Fibroblast of skin of right biceps (primary cell): ENCODE measurements at regions not wholly inside any gene's neighbourhood (a gene's known extent, or its start where the extent isn't known, plus 50 kb on each side); places are given as distances from the start of the nearest gene placed in this dataset.
A peak's percentile ranks its signal among the peaks of the same experiment; 100 is the strongest.
"Not testable (repeated sequence)": the region's sequence is repeated elsewhere in the genome, so short reads cannot be mapped to it uniquely, and the experiment has no call there.

Source experiments
- DNase-seq: peaks from one replicate; pipeline ENCODE4 v3.0.0-alpha.2; 2013

GRCh38 chr6:6414931-6415330 lies 94.5 kb upstream of the F13A1 start:
- peak; percentile 36 for DNase-seq

DNA sequence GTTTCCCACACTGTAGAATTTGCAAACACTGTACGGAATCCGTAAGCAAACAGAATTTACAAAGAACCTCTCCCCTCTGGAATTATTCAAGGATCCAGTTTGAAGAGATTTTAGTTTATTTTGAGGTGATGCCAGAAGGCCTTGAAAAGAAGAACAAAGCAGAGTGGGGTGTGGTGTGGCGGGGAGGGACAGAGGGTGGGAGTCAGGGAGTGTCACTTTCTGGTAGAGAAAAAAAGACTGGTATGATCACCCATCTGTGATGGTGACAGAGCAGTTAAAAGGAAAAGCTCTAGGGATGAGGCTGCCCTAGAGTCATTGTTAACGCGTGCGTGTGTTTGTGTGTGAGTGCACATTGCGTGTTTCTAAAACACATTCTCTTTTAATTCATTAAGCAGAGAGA lies 97.0 kb upstream of the F13A1 start:
- no peak for DNase-seq

DNA sequence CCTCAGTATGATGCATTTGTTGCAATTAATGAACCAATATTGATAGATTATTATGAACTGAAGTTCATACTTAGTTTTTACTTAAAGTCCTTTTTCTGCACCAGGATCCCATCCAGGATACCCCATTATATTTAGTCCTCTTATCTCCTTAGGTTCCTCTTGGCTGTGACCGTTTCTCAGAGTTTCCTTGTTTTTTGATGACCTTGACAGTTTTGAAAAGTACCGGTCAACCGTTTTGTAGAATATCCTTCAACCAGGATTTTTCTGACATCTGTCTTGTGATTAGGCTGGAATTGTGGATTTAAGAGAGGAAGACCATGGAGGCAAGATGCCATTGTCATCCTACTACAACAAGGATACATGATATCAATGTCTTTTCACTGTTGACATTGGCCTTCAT lies 98.0 kb upstream of the F13A1 start:
- DNase-seq, result no peak

- DNase-seq, result no peak
These were observed 99.6 kb upstream of the F13A1 start for GRCh38 chr6:6420107-6420506.

- peak; percentile 3 for DNase-seq
These were observed 113.7 kb upstream of the F13A1 start for GRCh38 chr6:6434151-6434550.

DNA sequence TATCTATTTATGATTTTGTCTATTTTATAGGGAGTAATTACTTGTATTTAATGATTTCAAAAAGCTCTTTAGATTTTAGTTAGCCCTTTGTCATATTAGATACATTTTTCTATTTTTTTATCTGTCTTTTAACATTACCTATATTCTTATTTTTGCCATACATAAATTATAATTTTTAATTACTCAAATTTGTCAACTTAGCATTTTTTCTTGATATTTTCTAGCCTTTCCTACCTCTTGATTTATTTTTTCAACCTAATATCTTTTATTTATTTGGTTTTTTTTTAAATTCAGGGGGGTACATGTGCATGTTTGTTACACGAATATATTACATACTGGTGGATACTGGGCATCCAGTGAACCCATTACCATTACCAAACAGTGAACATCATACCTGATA lies 114.3 kb upstream of the F13A1 start:
- DNase-seq, result no peak

DNA sequence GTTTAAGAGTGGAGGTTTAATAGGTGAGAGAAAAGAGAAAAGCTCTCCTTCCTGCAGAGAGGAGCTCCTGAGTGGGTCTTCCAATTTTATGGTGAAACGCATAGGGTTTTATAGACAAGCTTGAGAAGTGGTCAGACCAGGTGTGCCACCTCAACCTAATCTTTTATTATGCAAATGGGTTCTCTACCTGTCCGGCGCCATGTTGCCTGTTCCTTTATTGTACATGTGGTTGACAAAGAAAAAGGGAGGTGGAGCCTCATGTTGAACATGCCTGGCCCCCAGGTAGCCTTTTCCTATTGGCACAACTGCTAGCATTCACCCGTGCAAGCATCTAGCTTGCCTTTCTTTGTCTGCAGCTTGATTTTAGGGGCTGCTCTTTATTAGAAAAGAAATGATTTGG lies 115.9 kb upstream of the F13A1 start:
- no peak for DNase-seq

DNA sequence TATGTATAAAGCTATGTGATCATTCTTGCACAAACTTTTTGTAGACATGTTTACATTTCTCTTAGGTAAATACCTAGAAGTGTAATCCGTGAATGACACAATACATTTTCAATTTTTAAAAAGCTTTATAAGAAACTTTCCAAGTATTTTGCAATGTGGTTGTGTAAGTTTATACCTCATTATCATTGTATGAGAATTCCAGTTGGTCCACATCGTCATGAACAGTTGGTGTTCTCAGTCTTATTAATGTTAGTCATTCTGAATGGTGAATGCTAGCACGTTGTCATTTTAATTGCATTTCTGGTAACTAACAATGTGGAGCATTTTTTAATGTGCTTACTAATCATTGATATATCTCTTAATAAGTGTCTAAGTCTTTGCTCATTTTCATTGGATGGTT lies 116.5 kb upstream of the F13A1 start:
- DNase-seq, result peak; percentile 2

DNA sequence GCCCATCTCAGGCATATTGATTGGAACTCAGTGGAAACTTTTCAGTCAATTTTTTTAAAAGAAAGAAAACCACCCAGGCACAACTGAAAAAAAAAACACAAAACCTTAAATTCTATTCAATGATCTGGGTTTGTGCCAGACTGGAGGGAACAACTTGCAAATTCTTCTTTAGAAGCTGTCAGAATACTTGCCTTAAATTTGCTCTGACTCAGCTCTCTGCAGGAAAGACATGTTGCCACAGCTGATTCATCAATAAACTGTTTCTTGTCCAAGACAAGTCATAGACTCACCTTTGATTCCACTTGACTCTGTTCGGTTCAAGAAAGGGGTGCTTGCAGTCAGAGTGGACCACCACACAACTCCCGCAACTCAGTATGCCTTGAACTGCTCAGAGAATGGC lies 117.8 kb upstream of the F13A1 start:
- DNase-seq, result peak; percentile 21

DNA sequence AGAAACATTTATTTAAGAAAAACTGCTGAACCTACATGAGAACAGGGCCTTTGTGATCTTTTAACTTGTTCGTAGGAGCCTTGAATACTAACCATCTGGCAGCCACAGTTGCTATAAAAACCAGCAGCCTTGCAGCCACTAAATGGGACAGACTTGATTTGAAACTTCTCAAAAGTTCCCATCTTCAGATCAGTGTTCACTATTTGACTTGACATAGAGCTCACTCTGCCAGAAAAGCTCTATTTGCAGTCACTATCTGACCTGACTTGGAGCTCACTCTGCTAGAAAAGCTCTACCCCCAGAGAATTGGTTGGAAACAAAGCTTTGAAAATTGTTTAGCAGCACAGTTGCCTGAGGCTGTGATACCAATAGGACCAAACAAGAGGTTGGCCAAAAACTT lies 119.3 kb upstream of the F13A1 start:
- no peak for DNase-seq

GRCh38 chr6:6452002-6452401 lies 131.5 kb upstream of the F13A1 start:
- no peak for DNase-seq

- DNase-seq, result no peak
These were observed 132.7 kb upstream of the F13A1 start for GRCh38 chr6:6453186-6453585.

- DNase-seq, result no peak
These were observed 133.2 kb upstream of the LY86 start for GRCh38 chr6:6455272-6455671.

DNA sequence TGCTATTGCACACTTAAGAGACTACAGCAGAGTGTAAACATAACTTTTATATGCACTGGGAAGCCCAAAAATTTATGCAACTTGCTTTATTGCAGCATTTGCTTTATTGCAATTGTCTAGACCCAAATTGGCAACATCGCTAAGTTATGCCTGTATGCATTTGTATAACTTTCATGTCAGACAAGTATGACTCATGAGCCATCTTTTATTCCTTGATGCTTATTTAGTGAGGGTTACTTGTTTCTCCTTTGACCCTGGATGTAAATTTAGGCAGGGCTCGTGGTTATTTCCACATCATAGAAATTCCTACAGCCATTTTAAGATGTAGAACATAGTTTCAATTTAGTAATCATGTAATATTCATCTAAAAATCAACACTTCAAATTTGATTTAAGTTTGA lies 130.3 kb upstream of the LY86 start:
- DNase-seq, result no peak

- DNase-seq, result not testable (repeated sequence)
These were observed 128.6 kb upstream of the LY86 start for GRCh38 chr6:6459963-6460362.

GRCh38 chr6:6460416-6460815 lies 128.1 kb upstream of the LY86 start:
- no peak for DNase-seq

GRCh38 chr6:6461138-6461537 lies 127.4 kb upstream of the LY86 start:
- DNase-seq, result peak; percentile 47

- DNase-seq, result peak; percentile 3
These were observed 121.4 kb upstream of the LY86 start for GRCh38 chr6:6466967-6467761.

DNA sequence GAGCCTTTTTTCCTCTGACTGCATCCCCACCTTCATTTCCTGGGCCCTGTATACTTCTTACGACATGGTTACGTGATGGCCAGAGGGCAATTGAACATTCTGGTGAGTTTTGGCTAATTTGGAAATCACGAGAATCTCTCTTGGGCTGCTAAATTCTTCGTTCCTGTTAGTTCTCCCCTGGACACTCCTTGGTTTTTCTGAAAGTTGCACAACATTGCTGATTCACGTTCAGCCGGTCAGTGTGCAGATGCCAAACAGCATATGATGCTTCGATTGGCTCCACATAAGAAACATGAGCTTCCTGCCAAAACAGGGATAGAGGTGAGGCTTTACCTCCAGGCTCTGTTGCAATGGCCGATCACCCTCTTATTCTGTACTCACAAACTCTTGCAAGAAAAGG lies 119.4 kb upstream of the LY86 start:
- no peak for DNase-seq

DNA sequence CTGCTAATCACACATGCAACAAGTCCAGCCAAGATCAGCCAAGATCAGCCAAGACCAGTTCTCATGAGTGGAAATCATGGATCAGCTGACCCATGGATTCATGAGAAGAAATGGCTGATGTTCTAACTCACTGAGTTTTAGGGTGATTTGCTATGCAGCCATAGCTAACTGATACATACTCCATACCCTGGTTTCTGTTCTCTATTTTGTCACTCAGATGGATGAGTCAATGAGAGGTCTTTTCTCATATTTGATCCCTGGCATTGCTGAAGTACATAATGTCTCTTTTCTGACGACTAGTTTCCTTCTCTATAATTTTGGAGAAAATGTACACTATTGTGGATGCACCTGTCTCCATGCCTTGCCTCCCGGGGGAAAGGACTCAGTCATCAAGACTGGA lies 118.4 kb upstream of the LY86 start:
- DNase-seq, result no peak

DNA sequence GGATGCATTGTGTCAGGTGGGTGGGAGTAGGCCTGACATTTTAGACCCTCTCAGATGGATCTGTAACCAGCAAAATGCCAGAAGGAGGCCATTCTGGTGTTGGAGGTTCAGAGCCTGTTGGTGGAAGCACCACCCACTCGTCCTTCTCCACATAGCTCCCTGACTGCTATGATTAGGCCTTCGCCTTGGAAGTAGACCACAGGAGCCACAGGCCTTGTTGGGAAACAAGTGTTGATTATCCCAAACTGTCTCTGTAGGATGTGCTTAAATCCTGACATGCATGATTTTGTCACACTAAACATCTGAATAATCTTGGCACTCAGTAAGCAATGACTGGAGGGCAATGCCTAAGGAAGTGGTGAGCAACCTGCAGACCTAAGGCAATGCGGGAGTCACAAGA lies 117.2 kb upstream of the LY86 start:
- no peak for DNase-seq

DNA sequence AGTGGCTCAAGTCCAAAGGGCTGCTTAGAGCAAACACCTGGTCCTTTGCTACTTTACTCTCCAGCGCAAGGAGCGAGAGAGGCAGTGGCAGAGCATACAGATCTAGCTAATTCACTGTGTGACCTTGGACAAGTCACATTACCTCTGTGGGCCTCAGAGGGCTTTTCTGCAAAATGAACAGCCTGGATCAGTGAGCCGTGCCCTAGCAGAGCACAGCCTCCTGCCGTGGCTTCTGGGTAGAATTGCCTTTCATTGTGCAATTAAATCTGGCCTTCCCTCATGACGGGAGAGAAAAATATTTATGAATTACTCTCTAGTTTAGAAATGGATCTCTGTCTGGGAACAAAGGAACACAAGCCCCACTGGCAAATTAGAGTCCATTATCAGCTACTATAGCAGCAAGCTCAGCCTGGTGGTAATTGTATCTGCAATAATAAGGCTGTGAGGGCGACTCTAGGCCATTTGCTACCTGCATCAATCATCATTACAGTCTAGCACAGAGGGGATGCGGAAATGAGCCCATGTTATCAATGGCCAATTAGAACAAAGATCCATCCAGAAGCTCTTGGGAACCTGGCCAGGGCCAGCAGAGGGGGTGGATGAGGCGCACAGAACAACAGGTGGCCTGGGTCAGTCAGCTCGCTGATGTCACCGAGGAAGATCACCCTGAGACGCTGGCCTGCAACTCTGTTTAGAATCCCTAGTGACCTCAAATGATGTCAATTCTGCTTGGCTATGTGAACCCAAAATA lies 114.2 kb upstream of the LY86 start:
- DNase-seq, result no peak

DNA sequence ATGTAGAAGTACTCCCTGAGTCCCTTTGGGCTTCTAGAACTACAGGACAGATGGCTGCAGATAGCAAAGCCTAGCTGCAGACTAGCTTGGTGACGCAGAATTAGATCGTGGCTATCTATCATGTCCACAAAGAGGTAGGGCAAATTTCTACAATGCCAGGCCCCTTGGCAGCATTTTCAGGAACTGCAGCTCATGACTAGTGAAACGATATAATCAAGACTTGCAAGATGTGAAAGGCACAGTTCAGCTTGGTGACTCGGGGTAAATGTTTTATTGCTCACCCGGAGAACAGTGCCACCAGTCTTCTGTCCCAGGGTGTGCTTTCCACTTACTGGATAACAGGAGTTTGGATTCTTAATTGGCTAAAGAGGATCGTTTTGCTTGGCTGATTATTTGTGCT lies 108.7 kb upstream of the LY86 start:
- no peak for DNase-seq

- DNase-seq, result no peak
These were observed 106.3 kb upstream of the LY86 start for GRCh38 chr6:6482256-6482655.

DNA sequence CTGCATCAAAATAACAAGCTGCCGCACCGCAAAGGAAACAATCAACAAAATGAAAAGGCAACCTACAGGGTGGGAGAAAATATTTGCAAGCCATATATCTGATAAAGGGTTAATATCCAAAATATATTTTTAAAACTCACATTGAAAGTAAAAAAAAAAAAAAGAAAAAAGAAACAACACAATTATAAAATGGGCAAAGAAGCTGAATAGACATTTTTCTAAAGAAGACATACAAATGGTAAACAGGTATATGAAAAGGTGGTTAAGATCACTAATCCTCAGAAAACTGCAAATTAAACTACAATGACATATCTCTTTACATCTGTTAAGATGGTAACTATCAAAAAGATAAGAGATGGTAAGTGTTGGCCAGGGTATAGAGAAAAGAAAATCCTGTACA lies 105.4 kb upstream of the LY86 start:
- no peak for DNase-seq
